Neutrophil (primary cell): ENCODE measurements at regions not wholly inside any gene's neighbourhood (a gene's known extent, or its start where the extent isn't known, plus 50 kb on each side); places are given as distances from the start of the nearest gene placed in this dataset.

Experiments
- H3K27ac ChIP-seq: fragments of 200-600 bp; sonication (generic); 2 replicates; pipeline ENCODE4 v1.5.1; 2016; ENCODE audit warnings: mild to moderate bottlenecking, moderate library complexity
- H3K27me3 ChIP-seq: fragments of 200-600 bp; sonication (generic); 2 replicates; pipeline ENCODE4 v1.6.0; 2016; ENCODE audit warnings: mild to moderate bottlenecking
- H3K36me3 ChIP-seq: fragments of 200-600 bp; sonication (generic); 2 replicates; pipeline ENCODE4 v1.5.1; 2017
- H3K4me1 ChIP-seq, 2 experiments: fragments of 200-600 bp in 1 of 2; sonication (generic) in 1 of 2; 1 replicate in 1 of 2; 2 replicates in 1 of 2; pipeline versions ENCODE4 v1.5.1 to v1.6.1; 2013 to 2016; ENCODE audit warnings: low read depth in 1 of 2, low read length in 1 of 2, mild to moderate bottlenecking in 1 of 2, moderate library complexity in 1 of 2; ENCODE audit not compliant: control insufficient read depth in 1 of 2, insufficient read depth in 1 of 2
- H3K4me3 ChIP-seq, 2 experiments: fragments of 200-600 bp in 1 of 2; sonication (generic) in 1 of 2; 1 replicate in 1 of 2; 2 replicates in 1 of 2; pipeline ENCODE4 v1.5.1; 2013 to 2016; ENCODE audit warnings: low read depth in 1 of 2, low read length in 1 of 2, mild to moderate bottlenecking in 1 of 2, moderate library complexity in 1 of 2
- H3K9me3 ChIP-seq: fragments of 200-600 bp; sonication (generic); 2 replicates; pipeline ENCODE4 v1.5.1; 2016
- CTCF ChIP-seq: fragments of 200-600 bp; sonication (generic); IDR thresholded peaks from 2 replicates; pipeline ENCODE4 v1.5.1; 2016; ENCODE audit warnings: antibody characterized with exemption

DNA sequence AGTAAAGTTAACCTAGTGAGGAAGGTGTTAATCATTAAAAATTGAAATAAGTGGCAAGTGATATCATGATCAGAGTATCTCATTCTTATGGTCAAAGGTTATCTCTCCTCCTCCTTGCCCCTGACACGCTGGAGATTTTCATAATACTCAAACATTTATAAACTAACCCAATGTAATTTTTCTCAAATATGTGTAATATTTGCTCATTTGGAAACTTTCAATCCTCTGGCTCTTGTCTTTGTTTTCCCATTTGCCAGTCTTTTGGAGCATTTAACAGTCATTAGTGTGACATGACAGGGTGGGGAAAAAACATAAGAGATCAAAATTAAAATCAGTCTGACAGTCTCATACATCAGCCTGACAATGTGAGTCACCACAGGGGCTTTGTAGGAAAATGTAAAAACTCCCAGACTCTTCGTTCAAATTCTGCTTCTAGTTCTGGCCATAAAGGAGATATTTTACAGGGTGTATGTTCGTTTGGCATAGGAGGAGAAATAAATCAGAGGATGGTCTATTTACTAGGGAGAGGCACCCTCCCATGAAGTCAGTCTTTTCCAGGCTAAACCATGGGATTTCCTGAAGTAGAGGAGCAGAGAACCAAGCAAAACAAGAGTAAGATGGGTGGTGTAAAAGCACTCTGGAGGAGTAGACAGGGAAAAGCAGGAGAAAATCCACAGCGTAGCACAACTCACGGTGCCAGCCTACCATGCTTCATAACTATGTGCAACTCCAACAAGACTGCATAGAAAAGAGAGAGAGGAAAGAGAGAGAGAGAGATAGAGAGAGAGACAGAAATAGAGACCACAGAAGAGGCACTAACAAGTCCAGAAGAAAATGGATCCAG, 369.2 kb upstream of the PDE3A start:
- Histone ChIP-seq H3K27me3 (no peaks in the 10 kb centered on the region), H3K9me3 (no peaks in the 10 kb centered on the region), H3K36me3 (no peaks in the 10 kb centered on the region), H3K4me1 (no peaks in the 10 kb centered on the region), H3K27ac (no peak overlapping the region), H3K4me3 (no peak overlapping the region)
- no peak for TF ChIP-seq CTCF

DNA sequence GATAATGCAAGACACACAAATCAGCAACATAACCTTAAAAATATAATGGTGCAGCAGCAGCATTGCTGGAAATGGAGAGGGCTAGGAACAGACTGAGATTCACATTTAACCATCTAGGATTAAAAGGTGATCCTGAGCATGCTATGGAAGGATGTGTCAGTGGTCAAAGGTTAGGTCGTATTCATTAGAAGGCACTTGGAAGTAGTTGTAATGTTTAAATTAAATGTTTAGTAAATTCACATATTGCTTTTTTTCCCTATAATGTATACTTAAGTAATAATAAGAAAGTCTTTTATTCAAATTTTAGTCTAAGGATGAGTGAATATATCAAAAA, 368.6 kb upstream of the PDE3A start:
- no peak overlapping the region for H3K27ac ChIP-seq
- TF ChIP-seq CTCF: no peak
- H3K4me1 ChIP-seq: no peaks in the 10 kb centered on the region
- no peaks in the 10 kb centered on the region for H3K9me3 ChIP-seq
- no peaks in the 10 kb centered on the region for H3K36me3 ChIP-seq
- H3K4me3 ChIP-seq: no peak overlapping the region
- H3K27me3 ChIP-seq: no peaks in the 10 kb centered on the region

DNA sequence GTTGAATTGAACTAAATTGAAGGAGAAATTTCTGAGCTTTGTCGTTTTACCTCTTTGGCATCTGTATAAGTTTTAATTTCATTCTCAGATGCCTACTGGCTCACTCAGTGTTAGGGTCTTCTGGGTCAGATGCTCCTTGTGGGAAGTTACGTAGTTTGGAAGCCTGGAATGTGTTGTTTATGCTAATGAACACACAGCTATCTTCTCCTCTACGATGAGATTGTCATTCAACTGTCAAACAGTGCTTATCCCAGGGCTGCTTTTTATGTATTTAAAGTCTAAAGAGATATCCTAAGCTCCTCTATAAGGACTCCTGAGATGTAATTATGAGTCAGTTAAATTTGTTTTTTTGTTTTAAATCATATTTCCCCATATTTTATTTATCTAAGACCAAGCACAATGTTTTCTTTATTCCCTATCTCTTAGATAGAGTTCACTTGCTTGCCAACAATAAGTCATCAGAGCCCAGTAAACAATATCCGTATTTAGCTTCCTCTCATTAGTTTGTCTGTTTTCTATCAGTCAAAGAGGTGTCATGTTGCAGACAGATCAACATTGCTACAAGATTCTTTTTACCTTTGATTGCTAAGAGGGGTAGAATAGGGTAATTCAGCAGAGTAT, 368.0 kb upstream of the PDE3A start:
- no peaks in the 10 kb centered on the region for H3K9me3 ChIP-seq
- no peak for TF ChIP-seq CTCF
- H3K4me3 ChIP-seq: no peak overlapping the region
- no peaks in the 10 kb centered on the region for H3K4me1 ChIP-seq
- H3K36me3 ChIP-seq: no peaks in the 10 kb centered on the region
- H3K27me3 ChIP-seq: no peaks in the 10 kb centered on the region
- no peak overlapping the region for H3K27ac ChIP-seq

DNA sequence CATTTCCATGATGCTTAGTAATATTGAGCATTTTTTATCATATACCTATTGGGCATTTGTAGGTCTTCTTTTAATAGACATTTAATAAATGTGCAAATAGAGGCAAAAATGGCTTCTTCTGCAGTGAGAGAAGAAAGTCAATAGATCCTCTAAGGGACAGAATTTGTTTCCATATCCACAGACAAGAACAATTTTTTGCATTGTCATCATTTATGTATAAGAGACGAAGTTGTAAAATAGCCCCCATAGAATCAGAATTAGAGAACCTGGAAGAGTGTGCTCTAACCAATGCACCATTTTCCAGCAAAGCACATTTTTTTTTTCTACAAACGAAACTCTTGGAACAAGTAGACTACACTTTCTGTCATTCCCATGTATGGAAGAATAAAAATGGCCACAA, 365.1 kb upstream of the PDE3A start:
- TF ChIP-seq CTCF: no peak
- Histone ChIP-seq H3K27ac (no peak overlapping the region), H3K9me3 (no peaks in the 10 kb centered on the region), H3K4me1 (no peaks in the 10 kb centered on the region), H3K4me3 (no peak overlapping the region), H3K36me3 (no peaks in the 10 kb centered on the region), H3K27me3 (no peaks in the 10 kb centered on the region)

- Histone ChIP-seq H3K9me3 (no peaks in the 10 kb centered on the region), H3K36me3 (no peaks in the 10 kb centered on the region), H3K4me1 (no peaks in the 10 kb centered on the region), H3K4me3 (no peak overlapping the region), H3K27me3 (no peaks in the 10 kb centered on the region), H3K27ac (no peak overlapping the region)
- TF ChIP-seq CTCF: no peak
Measured at GRCh38 chr12:20004952-20005351, 363.4 kb upstream of the PDE3A start.
